GM23338 (cell line): ENCODE measurements at regions not wholly inside any gene's neighbourhood (a gene's known extent, or its start where the extent isn't known, plus 50 kb on each side); places are given as distances from the start of the nearest gene placed in this dataset.
A peak's percentile ranks its signal among the peaks of the same experiment; 100 is the strongest.

Source experiments
- ATAC-seq: fragments of 200-7000 bp; cut with Tn5 transposase; 3 replicates; pipeline ENCODE4 v1.9.1; 2020
- DNase-seq: peaks from one replicate; pipeline ENCODE4 v3.0.0-alpha.2; 2015; ENCODE audit warnings: low spot score
- H2AFZ ChIP-seq: fragments of 200-600 bp; sonication (generic); 2 replicates; pipeline ENCODE4 v1.8.0; 2016; ENCODE audit warnings: antibody characterized with exemption, mild to moderate bottlenecking, moderate library complexity
- H3F3A ChIP-seq: fragments of 200-600 bp; sonication (generic); replicated peaks from 2 replicates; pipeline ENCODE4 v1.8.0; 2017; ENCODE audit warnings: antibody characterized with exemption, mixed run types, low read depth
- H3K27ac ChIP-seq: fragments of 200-600 bp; sonication (generic); 2 replicates; pipeline ENCODE4 v1.6.1; 2016; ENCODE audit warnings: low read depth
- H3K27me3 ChIP-seq: fragments of 200-600 bp; sonication (generic); 2 replicates; pipeline ENCODE4 v1.8.0; 2016; ENCODE audit warnings: mild to moderate bottlenecking, mixed run types, moderate library complexity; ENCODE audit not compliant: insufficient read depth
- H3K36me3 ChIP-seq: fragments of 200-600 bp; sonication (generic); 2 replicates; pipeline ENCODE4 v1.8.0; 2016; ENCODE audit warnings: mild to moderate bottlenecking; ENCODE audit not compliant: insufficient read depth
- H3K4me1 ChIP-seq: fragments of 200-600 bp; sonication (generic); 2 replicates; pipeline ENCODE4 v1.8.0; 2016; ENCODE audit warnings: mild to moderate bottlenecking, moderate library complexity; ENCODE audit not compliant: insufficient read depth
- H3K4me2 ChIP-seq: fragments of 200-600 bp; sonication (generic); 2 replicates; pipeline ENCODE4 v1.7.1; 2017; ENCODE audit warnings: mixed run types
- H3K4me3 ChIP-seq: fragments of 200-600 bp; sonication (generic); 2 replicates; pipeline ENCODE4 v1.6.1; 2016; ENCODE audit warnings: mixed run types
- H3K79me2 ChIP-seq: fragments of 200-600 bp; sonication (generic); replicated peaks from 2 replicates; pipeline ENCODE4 v1.8.0; 2017; ENCODE audit warnings: mild to moderate bottlenecking; ENCODE audit not compliant: insufficient read depth
- H3K9me2 ChIP-seq: fragments of 200-600 bp; sonication (generic); 2 replicates; pipeline ENCODE4 v1.8.0; 2017; ENCODE audit not compliant: insufficient read depth
- H4K20me1 ChIP-seq: fragments of 200-600 bp; sonication (generic); replicated peaks from 2 replicates; pipeline ENCODE4 v1.8.0; 2017; ENCODE audit warnings: mild to moderate bottlenecking; ENCODE audit not compliant: insufficient read depth
- H3K27ac Mint-ChIP-seq: 2 replicates; pipeline ENCODE4 v1.8.0; 2020; ENCODE audit warnings: inconsistent platforms, mild to moderate bottlenecking, moderate library complexity, mixed read lengths
- H3K27me3 Mint-ChIP-seq: 3 replicates; pipeline ENCODE4 v1.8.0; 2022; ENCODE audit warnings: low read depth, mild to moderate bottlenecking, moderate library complexity, mixed read lengths, inconsistent platforms; ENCODE audit not compliant: insufficient read depth, poor library complexity
- H3K36me3 Mint-ChIP-seq: 3 replicates; pipeline ENCODE4 v1.8.0; 2021; ENCODE audit warnings: low read depth, mild to moderate bottlenecking, inconsistent platforms, moderate library complexity, mixed read lengths
- H3K4me1 Mint-ChIP-seq: 3 replicates; pipeline ENCODE4 v1.8.0; 2020; ENCODE audit warnings: mild to moderate bottlenecking, inconsistent platforms, mixed read lengths
- H3K4me3 Mint-ChIP-seq: 3 replicates; pipeline ENCODE4 v1.8.0; 2021; ENCODE audit warnings: moderate library complexity, mild to moderate bottlenecking, inconsistent platforms, mixed read lengths
- H3K9me3 Mint-ChIP-seq: 3 replicates; pipeline ENCODE4 v1.8.0; 2020; ENCODE audit warnings: moderate library complexity, mild to moderate bottlenecking, inconsistent platforms, mixed read lengths
- CREB1 ChIP-seq: fragments of 250-450 bp; sonication (Bioruptor Pico); IDR thresholded peaks from 2 replicates; pipeline ENCODE4 v1.5.0; 2020; ENCODE audit warnings: low read depth, mild to moderate bottlenecking, moderate library complexity
- CTCF ChIP-seq, 2 experiments: fragments of 200-600 bp in 1 of 2; sonication (generic) in 1 of 2; conservative IDR thresholded peaks; 2 replicates each; pipeline versions ENCODE4 v1.5.1 to v1.6.1; 2016 to 2017; ENCODE audit warnings: antibody characterized with exemption in 2 of 2, low read depth in 2 of 2, mild to moderate bottlenecking in 2 of 2, moderate library complexity in 1 of 2
- ETS1 ChIP-seq: IDR thresholded peaks from 2 replicates; pipeline ENCODE4 v1.6.1; 2016; ENCODE audit warnings: antibody characterized with exemption
- EZH2 ChIP-seq: fragments of 200-600 bp; sonication (generic); IDR thresholded peaks from one replicate; pipeline ENCODE4 v1.8.0; 2017; ENCODE audit warnings: antibody characterized with exemption, mild to moderate bottlenecking, low read depth; ENCODE audit not compliant: unreplicated experiment
- JUNB ChIP-seq: IDR thresholded peaks from one replicate; pipeline ENCODE4 v1.6.1; 2016; ENCODE audit warnings: antibody characterized with exemption; ENCODE audit not compliant: unreplicated experiment
- NANOG ChIP-seq: IDR thresholded peaks from 2 replicates; pipeline ENCODE4 v1.6.1; 2016; ENCODE audit warnings: antibody characterized with exemption, borderline replicate concordance
- POLR2AphosphoS5 ChIP-seq: IDR thresholded peaks from 2 replicates; pipeline ENCODE4 v1.6.1; 2016; ENCODE audit warnings: antibody characterized with exemption, low read depth
- REST ChIP-seq: IDR thresholded peaks from one replicate; pipeline ENCODE4 v1.6.1; 2018; ENCODE audit warnings: antibody characterized with exemption; ENCODE audit not compliant: unreplicated experiment
- STAT1 ChIP-seq: IDR thresholded peaks from one replicate; pipeline ENCODE4 v1.6.1; 2016; ENCODE audit warnings: antibody characterized with exemption; ENCODE audit not compliant: unreplicated experiment
- ZNF114 ChIP-seq: fragments of 250-450 bp; sonication (Bioruptor Pico); IDR thresholded peaks from 2 replicates; pipeline ENCODE4 v1.5.0; 2020; ENCODE audit warnings: mild to moderate bottlenecking, moderate library complexity
- ZNF462 ChIP-seq: fragments of 250-450 bp; sonication (Bioruptor Pico); IDR thresholded peaks from 2 replicates; pipeline ENCODE4 v1.5.0; 2020; ENCODE audit warnings: mild to moderate bottlenecking, moderate library complexity

- no peak overlapping the region for H3K4me3 Mint-ChIP-seq
- Histone ChIP-seq H3K4me3 (no peak overlapping the region), H3K4me1 (no peaks in the 10 kb centered on the region), H2AFZ (peak overlapping the region; percentile 82), H3K9me2 (no peaks in the 10 kb centered on the region), H3K79me2 (no peaks in the 10 kb centered on the region), H3K36me3 (no peaks in the 10 kb centered on the region), H3K4me2 (no peak overlapping the region), H4K20me1 (no peaks in the 10 kb centered on the region), H3K27ac (no peak overlapping the region), H3F3A (no peaks in the 10 kb centered on the region), H3K27me3 (no peaks in the 10 kb centered on the region)
- DNase-seq (no peak), ATAC-seq (no peak)
- H3K4me1 Mint-ChIP-seq: no peaks in the 10 kb centered on the region
- no peak for TF ChIP-seq EZH2
- TF ChIP-seq ZNF462: no peak
- TF ChIP-seq JUNB: no peak
- TF ChIP-seq POLR2AphosphoS5: no peak
- no peak for TF ChIP-seq ZNF114 (CRISPR knock-in tag)
- no peak for TF ChIP-seq CREB1
- no peak for TF ChIP-seq CTCF (conservative IDR thresholded peaks at IDR 0.05; ENCODE audit: low read depth in 2 of 2)
- TF ChIP-seq STAT1: no peak
- TF ChIP-seq NANOG: no peak
- no peak for TF ChIP-seq REST
- TF ChIP-seq ETS1: no peak
- no peak overlapping the region for H3K27ac Mint-ChIP-seq
- H3K9me3 Mint-ChIP-seq: no peaks in the 10 kb centered on the region
- H3K27me3 Mint-ChIP-seq: no peaks in the 10 kb centered on the region
- no peaks in the 10 kb centered on the region for H3K36me3 Mint-ChIP-seq
These were observed 536.3 kb upstream of the GCFC2 start for GRCh38 chr2:76247006-76247405.
